ENCODE measurements at regions not wholly inside any gene's neighbourhood (a gene's known extent, or its start where the extent isn't known, plus 50 kb on each side); places are given as distances from the start of the nearest gene placed in this dataset.

DNA sequence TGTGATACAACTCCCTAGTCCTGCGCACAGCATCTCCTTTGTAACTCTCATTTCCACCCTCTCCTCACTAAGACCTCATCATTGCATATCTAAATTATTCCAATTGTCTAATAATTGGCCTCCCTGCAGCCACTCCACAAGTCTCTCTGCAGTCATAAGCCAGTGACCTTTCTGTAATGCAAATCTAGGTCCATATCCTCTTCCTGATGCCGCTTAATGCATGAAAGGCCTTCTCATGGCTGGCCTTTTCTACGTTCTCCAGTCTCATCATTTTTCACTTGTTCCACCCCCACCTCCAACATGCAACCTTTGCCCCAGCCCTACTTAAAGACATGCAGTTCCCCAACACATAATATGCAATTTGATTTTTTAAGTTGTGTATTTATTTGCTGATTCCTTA, 96.0 kb downstream of the RPAP3 start:
- no peak overlapping the region for H2AK9ac ChIP-seq (replicated peaks; ENCODE audit: low read depth, low read length, poor library complexity)
- CTCF ChIA-PET = no interaction called here

More for the DNA sequence above, 96.0 kb downstream of the RPAP3 start:
- Histone ChIP-seq H4K91ac (ENCODE audit: insufficient read depth, low read depth, low read length) (no peak overlapping the region), H3K9me1 (ENCODE audit: insufficient read depth, low read length) (no peaks in the 10 kb centered on the region), H3K9ac (ENCODE audit: low read depth, low read length) (no peak overlapping the region), H4K20me1 (ENCODE audit: insufficient read depth, low read length) (no peaks in the 10 kb centered on the region), H3K36me3 (ENCODE audit: control insufficient read depth, insufficient read depth, low read length) (no peaks in the 10 kb centered on the region), H3K56ac (ENCODE audit: extremely low read depth, insufficient read depth, low read length) (no peak overlapping the region), H2AFZ (replicated peaks; ENCODE audit: low read length, poor library complexity) (no peak overlapping the region), H3K79me1 (ENCODE audit: low read depth in 1 of 2, low read length in 2 of 2) (no peaks in the 10 kb centered on the region), H3K27ac (ENCODE audit: insufficient read depth, low read length) (no peak overlapping the region), H2BK15ac (ENCODE audit: low read depth, low read length) (no peak overlapping the region), H3K4me1 (ENCODE audit: control insufficient read depth, insufficient read depth, low read length) (no peaks in the 10 kb centered on the region), H3K23ac (ENCODE audit: low read depth, low read length) (no peak overlapping the region), H3K18ac (ENCODE audit: low read depth, low read length) (no peak overlapping the region), H3K27me3 (ENCODE audit: control insufficient read depth, insufficient read depth, low read length) (no peaks in the 10 kb centered on the region), H2BK5ac (ENCODE audit: low read depth, low read length, poor library complexity, severe bottlenecking) (no peak overlapping the region), H3K4me2 (ENCODE audit: low read depth, low read length) (no peak overlapping the region), H2BK20ac (ENCODE audit: low read depth, low read length) (no peak overlapping the region), H3K4ac (ENCODE audit: low read depth, low read length) (no peak overlapping the region), H3K4me3 (ENCODE audit: insufficient read depth, low read depth, low read length) (no peak overlapping the region), H4K5ac (ENCODE audit: low read depth, low read length) (no peak overlapping the region), H2AK5ac (ENCODE audit: low read depth, low read length) (no peak overlapping the region), H3K9me3 (ENCODE audit: control insufficient read depth, insufficient read depth, low read length) (peaks cover 8% of the 10 kb centered on the region), H4K8ac (ENCODE audit: low read depth in 2 of 2, low read length in 2 of 2) (no peak overlapping the region), H3K14ac (replicated peaks; ENCODE audit: low read depth, low read length) (no peak overlapping the region), H2BK120ac (ENCODE audit: low read depth, low read length) (no peak overlapping the region)
- POLR2A ChIA-PET (ENCODE audit: unreplicated experiment) = no interaction called here
- no peak for TF ChIP-seq RAD21 (IDR thresholded peaks at IDR 0.05; ENCODE audit: low read length)
- TF ChIP-seq USF2 (IDR thresholded peaks at IDR 0.05; ENCODE audit: low read depth, low read length) = no peak
- TF ChIP-seq SMC3 (IDR thresholded peaks at IDR 0.05; ENCODE audit: low read depth, low read length) = no peak
- TF ChIP-seq RFX5 (IDR thresholded peaks at IDR 0.05; ENCODE audit: low read depth, low read length) = no peak
- no peak for TF ChIP-seq MAFK (IDR thresholded peaks at IDR 0.05; ENCODE audit: low read depth, low read length)
- TF ChIP-seq CTCF (conservative IDR thresholded peaks at IDR 0.05; ENCODE audit: low read depth, low read length) = no peak
- no peak for TF ChIP-seq BHLHE40 (IDR thresholded peaks at IDR 0.05; ENCODE audit: low read depth, low read length)
- TF ChIP-seq MAZ (IDR thresholded peaks at IDR 0.05; ENCODE audit: borderline replicate concordance, low read depth, low read length) = no peak
- no peak for TF ChIP-seq MXI1 (IDR thresholded peaks at IDR 0.05; ENCODE audit: borderline replicate concordance, low read depth, low read length)
- TF ChIP-seq CEBPB (IDR thresholded peaks at IDR 0.05; ENCODE audit: low read depth, low read length) = no peak
- no peak for TF ChIP-seq RCOR1 (IDR thresholded peaks at IDR 0.05; ENCODE audit: insufficient replicate concordance, low read length)
- TF ChIP-seq CHD1 (IDR thresholded peaks at IDR 0.05; ENCODE audit: low read depth, low read length) = no peak
- TF ChIP-seq NFE2L2 (IDR thresholded peaks at IDR 0.05; ENCODE audit: low read depth, low read length) = no peak
- no peak for TF ChIP-seq ELK1 (IDR thresholded peaks at IDR 0.05; ENCODE audit: borderline replicate concordance, low read depth, low read length)
- TF ChIP-seq FOS (IDR thresholded peaks at IDR 0.05; ENCODE audit: low read depth, low read length) = no peak
- in situ Hi-C loops (cut with MboI; ENCODE audit: low sequenced_read_pairs) (no loop called here), dilution Hi-C loops (cut with HindIII; ENCODE audit: low sequenced_read_pairs, unreplicated experiment) (no loop called here), intact Hi-C loops (cut with micrococcal nuclease) (no loop called here)
- WGBS, 2 experiments (ENCODE audit: extremely low coverage in 2 of 2, insufficient read length in 1 of 2) = 100% methylated on average over 1 of the region's 3 CpGs; no CpG with 5 or more reads in 1 of the 2 experiments
- no peak for ATAC-seq (ENCODE audit: low read depth)
- DNase-seq = no peak
- BruUV-seq (replicated peaks) = no TSS peak
